Osteocyte (in vitro differentiated cells): ENCODE measurements at regions not wholly inside any gene's neighbourhood (a gene's known extent, or its start where the extent isn't known, plus 50 kb on each side); places are given as distances from the start of the nearest gene placed in this dataset.

Experiments
- DNase-seq: peaks from one replicate; pipeline ENCODE4 v3.0.0; 2021; ENCODE audit warnings: mixed read lengths; ENCODE audit not compliant: unreplicated experiment; ENCODE audit errors: extremely low spot score
- H3K27ac Mint-ChIP-seq: one replicate; pipeline ENCODE4 v1.8.0; 2021; ENCODE audit warnings: mild to moderate bottlenecking, mixed read lengths; ENCODE audit not compliant: unreplicated experiment
- H3K27me3 Mint-ChIP-seq: one replicate; pipeline ENCODE4 v1.8.0; 2021; ENCODE audit warnings: mixed read lengths; ENCODE audit not compliant: unreplicated experiment
- H3K36me3 Mint-ChIP-seq: one replicate; pipeline ENCODE4 v1.8.0; 2021; ENCODE audit warnings: mixed read lengths; ENCODE audit not compliant: unreplicated experiment
- H3K4me1 Mint-ChIP-seq: one replicate; pipeline ENCODE4 v1.8.0; 2021; ENCODE audit warnings: mixed read lengths; ENCODE audit not compliant: unreplicated experiment
- H3K4me3 Mint-ChIP-seq: one replicate; pipeline ENCODE4 v1.8.0; 2021; ENCODE audit warnings: mild to moderate bottlenecking, moderate library complexity, mixed read lengths; ENCODE audit not compliant: unreplicated experiment
- H3K9me3 Mint-ChIP-seq: one replicate; pipeline ENCODE4 v1.8.0; 2021; ENCODE audit warnings: mixed read lengths; ENCODE audit not compliant: unreplicated experiment
- CTCF ChIP-seq: fragments of 200-600 bp; sonication (generic); IDR thresholded peaks from 2 replicates; pipeline ENCODE4 v1.5.0; 2021; ENCODE audit warnings: antibody characterized with exemption, mild to moderate bottlenecking, moderate library complexity

- Mint-ChIP-seq H3K27me3 (no peaks in the 10 kb centered on the region), H3K27ac (no peak overlapping the region), H3K36me3 (no peaks in the 10 kb centered on the region), H3K9me3 (peaks cover 12% of the 10 kb centered on the region), H3K4me1 (no peaks in the 10 kb centered on the region), H3K4me3 (no peak overlapping the region)
- no peak for DNase-seq
- TF ChIP-seq CTCF = no peak
Observed at GRCh38 chr4:29853833-29854232, 866.3 kb upstream of the PCDH7 start.

GRCh38 chr4:29861307-29861706 is 858.9 kb upstream of the PCDH7 start:
- H3K9me3 Mint-ChIP-seq = peaks cover 36% of the 10 kb centered on the region
- TF ChIP-seq CTCF = no peak
- no peak overlapping the region for H3K27ac Mint-ChIP-seq
- no peak for DNase-seq
- H3K27me3 Mint-ChIP-seq = no peaks in the 10 kb centered on the region
- no peaks in the 10 kb centered on the region for H3K4me1 Mint-ChIP-seq
- H3K4me3 Mint-ChIP-seq = no peak overlapping the region
- H3K36me3 Mint-ChIP-seq = no peaks in the 10 kb centered on the region

- Mint-ChIP-seq H3K4me1 (no peaks in the 10 kb centered on the region), H3K4me3 (no peak overlapping the region), H3K36me3 (no peaks in the 10 kb centered on the region), H3K27me3 (no peaks in the 10 kb centered on the region), H3K9me3 (peaks cover 14% of the 10 kb centered on the region), H3K27ac (no peak overlapping the region)
- DNase-seq = no peak
- no peak for TF ChIP-seq CTCF
Observed at GRCh38 chr4:29867412-29867811, 852.8 kb upstream of the PCDH7 start.

- H3K9me3 Mint-ChIP-seq = no peaks in the 10 kb centered on the region
- no peak overlapping the region for H3K27ac Mint-ChIP-seq
- no peak for DNase-seq
- no peak overlapping the region for H3K4me3 Mint-ChIP-seq
- H3K4me1 Mint-ChIP-seq = peaks cover 6% of the 10 kb centered on the region
- no peaks in the 10 kb centered on the region for H3K27me3 Mint-ChIP-seq
- no peaks in the 10 kb centered on the region for H3K36me3 Mint-ChIP-seq
- no peak for TF ChIP-seq CTCF
Observed at GRCh38 chr4:29900336-29900735, 819.8 kb upstream of the PCDH7 start.

- DNase-seq = no peak
- no peak for TF ChIP-seq CTCF
- Mint-ChIP-seq H3K27ac (no peak overlapping the region), H3K27me3 (no peaks in the 10 kb centered on the region), H3K4me1 (peaks cover 6% of the 10 kb centered on the region), H3K9me3 (peaks cover 12% of the 10 kb centered on the region), H3K4me3 (no peak overlapping the region), H3K36me3 (peaks cover 2% of the 10 kb centered on the region)
Observed at GRCh38 chr4:29908276-29908675, 811.9 kb upstream of the PCDH7 start.
